ENCODE measurements at regions not wholly inside any gene's neighbourhood (a gene's known extent, or its start where the extent isn't known, plus 50 kb on each side); places are given as distances from the start of the nearest gene placed in this dataset.

- H3K4me3 ChIP-seq (ENCODE audit: low read depth, low read length): no peak overlapping the region
- TF ChIP-seq CTCF (IDR thresholded peaks at IDR 0.05; ENCODE audit: insufficient read depth, low read depth, low read length): no peak
- DNase-seq (ENCODE audit: low read depth): peak; percentile 94
Observed at GRCh38 chr2:101569886-101570520, 95.1 kb upstream of the RFX8 start.

- no peak for DNase-seq (ENCODE audit: low read depth)
- H3K4me3 ChIP-seq (ENCODE audit: low read depth, low read length): no peak overlapping the region
- TF ChIP-seq CTCF (IDR thresholded peaks at IDR 0.05; ENCODE audit: insufficient read depth, low read depth, low read length): no peak
Observed at GRCh38 chr2:101568969-101569368, 94.1 kb upstream of the RFX8 start.

- peak; percentile 53 for DNase-seq (ENCODE audit: low read depth)
- H3K4me3 ChIP-seq (ENCODE audit: low read depth, low read length): no peak overlapping the region
- TF ChIP-seq CTCF (IDR thresholded peaks at IDR 0.05; ENCODE audit: insufficient read depth, low read depth, low read length): no peak
Observed at GRCh38 chr2:101566632-101567228, 91.8 kb upstream of the RFX8 start.

GRCh38 chr2:101563849-101564248, 88.9 kb upstream of the RFX8 start:
- no peak overlapping the region for H3K4me3 ChIP-seq (ENCODE audit: low read depth, low read length)
- no peak for TF ChIP-seq CTCF (IDR thresholded peaks at IDR 0.05; ENCODE audit: insufficient read depth, low read depth, low read length)
- DNase-seq (ENCODE audit: low read depth): no peak

- no peak for DNase-seq (ENCODE audit: low read depth)
- no peak for TF ChIP-seq CTCF (IDR thresholded peaks at IDR 0.05; ENCODE audit: insufficient read depth, low read depth, low read length)
- H3K4me3 ChIP-seq (ENCODE audit: low read depth, low read length): no peak overlapping the region
Observed at GRCh38 chr2:101560780-101561315, 85.9 kb upstream of the RFX8 start.

- peak; percentile 46 for DNase-seq (ENCODE audit: low read depth)
- no peak for TF ChIP-seq CTCF (IDR thresholded peaks at IDR 0.05; ENCODE audit: insufficient read depth, low read depth, low read length)
- no peak overlapping the region for H3K4me3 ChIP-seq (ENCODE audit: low read depth, low read length)
Observed at GRCh38 chr2:101559551-101559950, 84.6 kb upstream of the RFX8 start.

All from fibroblast of villous mesenchyme (primary cell).